A549 (cell line): ENCODE measurements at regions not wholly inside any gene's neighbourhood (a gene's known extent, or its start where the extent isn't known, plus 50 kb on each side); places are given as distances from the start of the nearest gene placed in this dataset.

ENCODE experiments used
- ATAC-seq, 2 experiments: fragments of 200-7000 bp in 1 of 2; fragments of >200 bp in 1 of 2; cut with Nextera tagmentation in 1 of 2; cut with Tn5 transposase in 1 of 2; 3 replicates each; pipeline versions ENCODE4 v1.8.0 to v1.9.1; 2018 to 2020; ENCODE audit warnings: mild to moderate bottlenecking in 1 of 2, moderate library complexity in 1 of 2
- CTCF ChIA-PET: fragments of 300-600 bp; sonication (Branson Sonifier 250); formaldehyde crosslinking; extraction: SDS; loops from one replicate; lab custom pipeline; 2021; ENCODE audit warnings: antibody characterized with exemption, inconsistent platforms; lab: Yijun Ruan, JAX
- POLR2A ChIA-PET: fragments of 350-600 bp; formaldehyde crosslinking; extraction: SDS; loops from one replicate; lab custom pipeline; 2021; ENCODE audit warnings: antibody characterized with exemption, inconsistent platforms; lab: Yijun Ruan, JAX
- DNase-seq, 2 experiments: peaks; one replicate each; pipeline versions ENCODE4 v3.0.0 to v3.0.0-alpha.2; 2011 to 2016; ENCODE audit warnings: low read depth in 1 of 2, low spot score in 1 of 2
- FAIRE-seq: peaks from 2 replicates; lab custom pipeline; 2011; peaks lifted over from hg19 to GRCh38; lab: Jason Lieb, UNC
- H3K27ac ChIP-seq, 2 experiments: fragments of >200 bp; sonication (Bioruptor Twin); formaldehyde crosslinking; 3 replicates each; pipeline ENCODE4 v1.5.1; 2016 to 2017
- H3K4me1 ChIP-seq: fragments of >200 bp; sonication (Bioruptor Twin); formaldehyde crosslinking; 3 replicates; pipeline ENCODE4 v1.6.1; 2016
- H3K4me2 ChIP-seq: fragments of >200 bp; sonication (Bioruptor Twin); formaldehyde crosslinking; 3 replicates; pipeline ENCODE4 v1.6.1; 2016
- H3K4me3 ChIP-seq: fragments of >200 bp; sonication (Bioruptor Twin); formaldehyde crosslinking; 3 replicates; pipeline ENCODE4 v1.5.1; 2016
- H3K9me3 ChIP-seq: fragments of >200 bp; sonication (Bioruptor Twin); formaldehyde crosslinking; 3 replicates; pipeline ENCODE4 v1.6.1; 2016
- ATOH8 ChIP-seq: fragments of 250-450 bp; sonication (Bioruptor Pico); IDR thresholded peaks from 2 replicates; pipeline ENCODE4 v1.5.0; 2020; ENCODE audit warnings: low read depth, mild to moderate bottlenecking, moderate library complexity
- CBX2 ChIP-seq: fragments of 200-600 bp; sonication (generic); IDR thresholded peaks from 2 replicates; pipeline ENCODE4 v1.6.1; 2016; ENCODE audit warnings: low read depth, mild to moderate bottlenecking, borderline replicate concordance
- CBX8 ChIP-seq: fragments of 200-600 bp; sonication (generic); IDR thresholded peaks from 2 replicates; pipeline ENCODE4 v1.6.1; 2016
- CHD2 ChIP-seq: fragments of 150-350 bp; IDR thresholded peaks from 2 replicates; pipeline ENCODE4 v1.6.1; 2014; ENCODE audit warnings: low read length; ENCODE audit not compliant: partially characterized antibody
- FOSL2 ChIP-seq, 2 experiments: fragments of 450-650 bp in 1 of 2; fragments of >200 bp in 1 of 2; sonication (Bioruptor Twin) in 1 of 2; formaldehyde crosslinking; IDR thresholded peaks; 2 replicates each; pipeline versions ENCODE4 v1.5.0 to v1.6.1; 2016 to 2020; ENCODE audit warnings: mild to moderate bottlenecking in 1 of 2, moderate library complexity in 1 of 2
- FOXS1 ChIP-seq: fragments of 250-450 bp; sonication (Bioruptor Pico); IDR thresholded peaks from 2 replicates; pipeline ENCODE4 v1.5.0; 2020; ENCODE audit warnings: mild to moderate bottlenecking, moderate library complexity
- GATA3 ChIP-seq: IDR thresholded peaks from 2 replicates; pipeline ENCODE4 v1.6.1; 2012; ENCODE audit warnings: borderline replicate concordance
- HDAC2 ChIP-seq: fragments of 200-600 bp; sonication (generic); IDR thresholded peaks from 2 replicates; pipeline ENCODE4 v1.6.1; 2016
- HEYL ChIP-seq: fragments of 250-450 bp; sonication (Bioruptor Pico); IDR thresholded peaks from 2 replicates; pipeline ENCODE4 v1.8.0; 2021; ENCODE audit warnings: mild to moderate bottlenecking, moderate library complexity
- HMGXB4 ChIP-seq: fragments of 250-450 bp; sonication (Bioruptor Pico); IDR thresholded peaks from 2 replicates; pipeline ENCODE4 v1.5.0; 2021; ENCODE audit warnings: mild to moderate bottlenecking, moderate library complexity, borderline replicate concordance
- HOXA7 ChIP-seq: fragments of 250-450 bp; sonication (Bioruptor Pico); IDR thresholded peaks from 2 replicates; pipeline ENCODE4 v1.5.0; 2020; ENCODE audit warnings: mild to moderate bottlenecking, moderate library complexity
- HOXB5 ChIP-seq: fragments of 250-450 bp; sonication (Bioruptor Pico); IDR thresholded peaks from 2 replicates; pipeline ENCODE4 v1.5.0; 2020; ENCODE audit warnings: mild to moderate bottlenecking, moderate library complexity
- JUN ChIP-seq, 2 experiments: fragments of >200 bp; sonication (Bioruptor Twin); formaldehyde crosslinking; IDR thresholded peaks; 2 replicates in 1 of 2; 3 replicates in 1 of 2; pipeline ENCODE4 v1.6.1; 2016 to 2017
- MAFK ChIP-seq: fragments of 450-650 bp; IDR thresholded peaks from 2 replicates; pipeline ENCODE4 v1.6.1; 2014; ENCODE audit not compliant: partially characterized antibody
- MAZ ChIP-seq: fragments of 150-350 bp; IDR thresholded peaks from 2 replicates; pipeline ENCODE4 v1.6.1; 2014; ENCODE audit warnings: antibody characterized with exemption, low read depth, low read length, borderline replicate concordance
- NPAS2 ChIP-seq: fragments of 250-450 bp; sonication (Bioruptor Pico); IDR thresholded peaks from 2 replicates; pipeline ENCODE4 v1.8.0; 2022; ENCODE audit warnings: mild to moderate bottlenecking, moderate library complexity, borderline replicate concordance
- NR3C1 ChIP-seq: fragments of >200 bp; sonication (Bioruptor Twin); formaldehyde crosslinking; IDR thresholded peaks from 3 replicates; pipeline ENCODE4 v1.6.1; 2017
- PBX3 ChIP-seq: IDR thresholded peaks from 2 replicates; pipeline ENCODE4 v1.6.1; 2012
- POLR2A ChIP-seq: IDR thresholded peaks from 2 replicates; pipeline ENCODE4 v1.6.1; 2012; ENCODE audit warnings: mild to moderate bottlenecking, low read length
- POLR2AphosphoS2 ChIP-seq: conservative IDR thresholded peaks from 2 replicates; pipeline ENCODE4 v1.6.1; 2012; ENCODE audit warnings: low read length, improper control_type of control experiment, inconsistent platforms
- RAD21 ChIP-seq, 2 experiments: fragments of >200 bp in 1 of 2; sonication (Bioruptor Twin) in 1 of 2; formaldehyde crosslinking in 1 of 2; IDR thresholded peaks in 1 of 2; conservative IDR thresholded peaks in 1 of 2; 2 replicates in 1 of 2; 3 replicates in 1 of 2; pipeline ENCODE4 v1.6.1; 2012 to 2018; ENCODE audit warnings: inconsistent platforms in 1 of 2
- SMC3 ChIP-seq: fragments of >200 bp; sonication (Bioruptor Twin); formaldehyde crosslinking; IDR thresholded peaks from 3 replicates; pipeline ENCODE4 v1.6.1; 2018; ENCODE audit warnings: inconsistent platforms
- SREBF2 ChIP-seq: fragments of 450-650 bp; IDR thresholded peaks from 2 replicates; pipeline ENCODE4 v1.6.1; 2014; ENCODE audit warnings: mild to moderate bottlenecking, moderate library complexity
- TFCP2L1 ChIP-seq: fragments of 250-450 bp; sonication (Bioruptor Pico); IDR thresholded peaks from 2 replicates; pipeline ENCODE4 v1.5.0; 2021; ENCODE audit warnings: mild to moderate bottlenecking
- ZNF302 ChIP-seq: fragments of 250-450 bp; sonication (Bioruptor Pico); IDR thresholded peaks from 2 replicates; pipeline ENCODE4 v1.9.0; 2021; ENCODE audit warnings: inconsistent platforms, mild to moderate bottlenecking, moderate library complexity
- ZSCAN20 ChIP-seq: fragments of 250-450 bp; sonication (Bioruptor Pico); IDR thresholded peaks from 2 replicates; pipeline ENCODE4 v1.8.0; 2022; ENCODE audit warnings: mild to moderate bottlenecking, moderate library complexity
- WGBS: methylation state at CpG from one replicate; pipeline ENCODE4 v1.1.6; 2017; ENCODE audit errors: missing lambda C conversion rate; 5-methylcytosine and 5-hydroxymethylcytosine counted together
- TF ChIP-seq, protein P1 (sequence below): IDR thresholded peaks from 2 replicates; pipeline ENCODE4 v1.6.1; 2012

GRCh38 chr1:201764166-201764565, 64.8 kb upstream of the IPO9 start:
- Histone ChIP-seq H3K9me3 (no peaks in the 10 kb centered on the region; the same call in 2 of the 3 replicates), H3K4me1 (peaks cover 14% of the 10 kb centered on the region; the same call in 1 of the 3 replicates), H3K4me3 (no peak overlapping the region)
- no peak for ATAC-seq
- 88% methylated on average over 4 of the region's 4 CpGs for WGBS
- POLR2A ChIA-PET = no interaction called here
- TF ChIP-seq NR3C1 = no peak
- no peak for TF ChIP-seq MAFK
- TF ChIP-seq, all 56 proteins: peak for 0
- FAIRE-seq (no peak), DNase-seq (no peak)
- CTCF ChIA-PET = interaction anchor here (0.9 to 2.9 kb wide), 6 partner anchors 12 to 250 kb away, joined by 3 to 7 read pairs (median 5); no protein-coding TSS in a partner anchor
- Histone ChIP-seq H3K4me2 (no peak overlapping the region), H3K27ac (no peak overlapping the region)

DNA sequence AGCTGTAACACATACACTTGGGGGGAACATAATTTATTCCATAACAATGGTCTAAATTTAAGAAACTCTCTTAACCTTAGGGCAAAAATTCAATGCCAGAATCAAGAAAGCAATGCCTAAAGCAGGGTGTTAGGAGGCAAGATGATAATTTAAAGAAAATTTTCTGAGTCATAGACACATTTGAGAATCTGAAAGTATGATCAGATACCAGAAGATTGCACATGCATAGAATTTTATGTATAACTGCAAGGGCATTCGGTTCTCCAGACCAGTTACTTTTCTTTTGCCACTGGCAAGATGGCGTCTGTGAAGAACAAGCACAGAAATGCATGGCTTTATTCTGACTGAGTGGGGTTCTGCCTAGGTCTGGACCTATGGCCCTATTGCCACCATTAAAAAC, 64.4 kb upstream of the IPO9 start:
- FAIRE-seq (no peak), ATAC-seq (no peak), DNase-seq (no peak)
- ChIA-PET CTCF (interaction anchor here (1.2 to 1.4 kb wide), 3 partner anchors 12 to 251 kb away, joined by 3 to 7 read pairs (median 5); no protein-coding TSS in a partner anchor), POLR2A (no interaction called here)
- Histone ChIP-seq H3K4me1 (0 out of 3 replicates have a peak, but pooled peaks cover 12% of the 10 kb centered on the region), H3K9me3 (no peaks in the 10 kb centered on the region; the same call in 2 of the 3 replicates), H3K4me3 (no peak overlapping the region), H3K27ac (no peak overlapping the region), H3K4me2 (no peak overlapping the region)
- TF ChIP-seq SMC3 = no peak
- TF ChIP-seq HMGXB4 (CRISPR knock-in tag) = no peak
- TF ChIP-seq HOXA7 (CRISPR knock-in tag) = no peak
- no peak for TF ChIP-seq MAZ
- TF ChIP-seq POLR2A = no peak
- no peak for TF ChIP-seq GATA3
- TF ChIP-seq ZNF302 (CRISPR knock-in tag) = no peak
- TF ChIP-seq NPAS2 = no peak
- TF ChIP-seq RAD21 (conservative IDR thresholded peaks at IDR 0.05 in 1 of 2, IDR thresholded peaks at IDR 0.05 in 1 of 2) = no peak
- TF ChIP-seq CBX8 = no peak
- no peak for TF ChIP-seq CBX2
- TF ChIP-seq HOXB5 (CRISPR knock-in tag) = no peak
- no peak for TF ChIP-seq JUN (IDR thresholded peaks at IDR 0.05)
- 82% methylated on average over 2 of the region's 2 CpGs for WGBS

- no peak for FAIRE-seq
- no peak overlapping the region for H3K4me3 ChIP-seq
- no peak overlapping the region for H3K4me2 ChIP-seq
- peaks cover 8% of the 10 kb centered on the region for H3K9me3 ChIP-seq
- DNase-seq = no peak
- 0 out of 3 replicates have a peak, but pooled peaks cover 4% of the 10 kb centered on the region for H3K4me1 ChIP-seq
- 76% methylated on average over 7 of the region's 7 CpGs for WGBS
- H3K27ac ChIP-seq = no peak overlapping the region
- peak in 1 of 2 experiments; percentile 61; a peak in 2 of 6 replicates for ATAC-seq
- ChIA-PET POLR2A (no interaction called here), CTCF (interaction anchor here (0.8 to 1.6 kb wide), 13 partner anchors 8 to 207 kb away, joined by 3 to 11 read pairs (median 4); no protein-coding TSS in a partner anchor)
- no peak for TF ChIP-seq FOSL2 (IDR thresholded peaks at IDR 0.05)
- TF ChIP-seq FOSL2 (CRISPR knock-in tag; IDR thresholded peaks at IDR 0.05) = no peak
- TF ChIP-seq TFCP2L1 (CRISPR knock-in tag) = no peak
- TF ChIP-seq SREBF2 = no peak
- TF ChIP-seq HMGXB4 (CRISPR knock-in tag) = no peak
- TF ChIP-seq ATOH8 (CRISPR knock-in tag) = no peak
- TF ChIP-seq HEYL (CRISPR knock-in tag) = no peak
- TF ChIP-seq, protein P1, sequence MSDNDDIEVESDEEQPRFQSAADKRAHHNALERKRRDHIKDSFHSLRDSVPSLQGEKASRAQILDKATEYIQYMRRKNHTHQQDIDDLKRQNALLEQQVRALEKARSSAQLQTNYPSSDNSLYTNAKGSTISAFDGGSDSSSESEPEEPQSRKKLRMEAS = no peak
- no peak for TF ChIP-seq RAD21 (conservative IDR thresholded peaks at IDR 0.05 in 1 of 2, IDR thresholded peaks at IDR 0.05 in 1 of 2)
- TF ChIP-seq POLR2AphosphoS2 = no peak
- no peak for TF ChIP-seq FOXS1 (CRISPR knock-in tag)
- no peak for TF ChIP-seq CHD2
- TF ChIP-seq ZSCAN20 (CRISPR knock-in tag) = no peak
- no peak for TF ChIP-seq PBX3
- TF ChIP-seq HDAC2 = no peak
These were observed 62.7 kb upstream of the IPO9 start for GRCh38 chr1:201766131-201766866.
